Body of pancreas (tissue), 4 donors: ENCODE measurements at regions not wholly inside any gene's neighbourhood (a gene's known extent, or its start where the extent isn't known, plus 50 kb on each side); places are given as distances from the start of the nearest gene placed in this dataset.

Experiments
- CTCF ChIP-seq, 7 experiments: fragments of 450-650 bp in 4 of 7; fragments of 200-600 bp in 3 of 7; sonication (generic) in 3 of 7; IDR thresholded peaks; one replicate each; pipeline ENCODE4 v1.5.1; 2016 to 2019; ENCODE audit warnings: antibody characterized with exemption in 7 of 7
- POLR2A ChIP-seq, 3 donors: fragments of 450-650 bp; IDR thresholded peaks; one replicate each; pipeline ENCODE4 v1.6.1; 2016; ENCODE audit warnings: antibody characterized with exemption in 3 of 3, mild to moderate bottlenecking in 2 of 3

GRCh38 chr12:114473717-114474116 is 67.8 kb upstream of the TBX5 start:
- TF ChIP-seq CTCF (IDR thresholded peaks at IDR 0.05) (no peak), POLR2A (IDR thresholded peaks at IDR 0.05) (no peak)
